ENCODE measurements at regions not wholly inside any gene's neighbourhood (a gene's known extent, or its start where the extent isn't known, plus 50 kb on each side); places are given as distances from the start of the nearest gene placed in this dataset.

GRCh38 chr9:134536101-134536900, 105.3 kb upstream of the COL5A1 start:
- no peaks in the 10 kb centered on the region for H3K36me3 ChIP-seq
- H3K4me3 ChIP-seq, result no peak overlapping the region
- no peak overlapping the region for H3K27ac ChIP-seq
- ATAC-seq (no peak), DNase-seq (peak in 2 of 5 donors; percentile 4 to 42)
- TF ChIP-seq CTCF (IDR thresholded peaks at IDR 0.05) (no peak), POLR2A (IDR thresholded peaks at IDR 0.05) (no peak)
- H3K27me3 ChIP-seq, result peaks cover 0 to 10% (median 0%) of the 10 kb centered on the region in 9 donors
- intact Hi-C loops (cut with DNase I), result loop anchor here in 2 of 10 donors (10.0 kb wide), 2 partner anchors 62 to 82 kb away; no protein-coding TSS in a partner anchor
- peaks cover 0 to 7% (median 0%) of the 10 kb centered on the region in 12 donors for H3K9me3 ChIP-seq
- 68 to 75% (median 72%) methylated on average over 21 to 22 of the region's 22 CpGs for WGBS, 4 donors
- peaks cover 0 to 18% (median 0%) of the 10 kb centered on the region in 12 donors for H3K4me1 ChIP-seq

GRCh38 chr9:134536931-134537330, 104.7 kb upstream of the COL5A1 start:
- H3K9me3 ChIP-seq, result peaks cover 0 to 4% (median 0%) of the 10 kb centered on the region in 12 donors
- no peak overlapping the region for H3K4me3 ChIP-seq
- 84 to 88% (median 86%) methylated on average over 14 of the region's 14 CpGs for WGBS, 4 donors
- ATAC-seq, result no peak
- peaks cover 0 to 18% (median 0%) of the 10 kb centered on the region in 12 donors for H3K4me1 ChIP-seq
- H3K36me3 ChIP-seq, result no peaks in the 10 kb centered on the region
- no peak overlapping the region for H3K27ac ChIP-seq
- intact Hi-C loops (cut with DNase I), result loop anchor here in 2 of 10 donors (10.0 kb wide), 2 partner anchors 62 to 82 kb away; no protein-coding TSS in a partner anchor
- H3K27me3 ChIP-seq, result peaks cover 0 to 10% (median 0%) of the 10 kb centered on the region in 9 donors
- peak in 1 of 5 donors; percentile 37 for DNase-seq
- no peak for TF ChIP-seq CTCF (IDR thresholded peaks at IDR 0.05)
- TF ChIP-seq POLR2A (IDR thresholded peaks at IDR 0.05), result no peak

- DNase-seq (peak in 3 of 5 donors; percentile 61 to 69 (median 64)), ATAC-seq (peak; percentile 10 to 72 (median 61))
- intact Hi-C loops (cut with DNase I), result loop anchor here in 2 of 10 donors (10.0 kb wide), 2 partner anchors 63 to 83 kb away; no protein-coding TSS in a partner anchor
- no peaks in the 10 kb centered on the region for H3K36me3 ChIP-seq
- TF ChIP-seq POLR2A (IDR thresholded peaks at IDR 0.05) (no peak), CTCF (IDR thresholded peaks at IDR 0.05) (no peak)
- WGBS, 4 donors, result 64 to 75% (median 68%) methylated on average over 19 to 21 of the region's 21 CpGs
- H3K27ac ChIP-seq, result peak overlapping the region in 11 of 12 donors; percentile 6 to 69 (median 58)
- H3K27me3 ChIP-seq, result peaks cover 0 to 8% (median 0%) of the 10 kb centered on the region in 9 donors
- H3K9me3 ChIP-seq, result no peaks in the 10 kb centered on the region
- peaks cover 0 to 18% (median 0%) of the 10 kb centered on the region in 12 donors for H3K4me1 ChIP-seq
- no peak overlapping the region for H3K4me3 ChIP-seq
Measured at GRCh38 chr9:134537951-134538641, 103.5 kb upstream of the COL5A1 start.

All from heart left ventricle (tissue), 16 donors.